ENCODE measurements at regions not wholly inside any gene's neighbourhood (a gene's known extent, or its start where the extent isn't known, plus 50 kb on each side); places are given as distances from the start of the nearest gene placed in this dataset.

- WGBS (ENCODE audit: missing lambda C conversion rate) = 3% methylated on average over 2 of the region's 2 CpGs
- POLR2A ChIA-PET = no interaction called here
- Histone ChIP-seq H3K4me2 (no peak overlapping the region), H3K4me3 (no peak overlapping the region), H3K4me1 (no peaks in the 10 kb centered on the region), H3K9me3 (no peaks in the 10 kb centered on the region; the same call in 2 of the 3 replicates), H3K27ac (no peak overlapping the region)
- DNase-seq (ENCODE audit: low read depth in 1 of 2, low spot score in 1 of 2) = no peak
- peak; percentile 23 for FAIRE-seq
- no peak for ATAC-seq
- TF ChIP-seq, protein P1, sequence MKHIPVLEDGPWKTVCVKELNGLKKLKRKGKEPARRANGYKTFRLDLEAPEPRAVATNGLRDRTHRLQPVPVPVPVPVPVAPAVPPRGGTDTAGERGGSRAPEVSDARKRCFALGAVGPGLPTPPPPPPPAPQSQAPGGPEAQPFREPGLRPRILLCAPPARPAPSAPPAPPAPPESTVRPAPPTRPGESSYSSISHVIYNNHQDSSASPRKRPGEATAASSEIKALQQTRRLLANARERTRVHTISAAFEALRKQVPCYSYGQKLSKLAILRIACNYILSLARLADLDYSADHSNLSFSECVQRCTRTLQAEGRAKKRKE (CRISPR knock-in tag; IDR thresholded peaks at IDR 0.05; ENCODE audit: low read depth) = no peak
- TF ChIP-seq, protein P2, sequence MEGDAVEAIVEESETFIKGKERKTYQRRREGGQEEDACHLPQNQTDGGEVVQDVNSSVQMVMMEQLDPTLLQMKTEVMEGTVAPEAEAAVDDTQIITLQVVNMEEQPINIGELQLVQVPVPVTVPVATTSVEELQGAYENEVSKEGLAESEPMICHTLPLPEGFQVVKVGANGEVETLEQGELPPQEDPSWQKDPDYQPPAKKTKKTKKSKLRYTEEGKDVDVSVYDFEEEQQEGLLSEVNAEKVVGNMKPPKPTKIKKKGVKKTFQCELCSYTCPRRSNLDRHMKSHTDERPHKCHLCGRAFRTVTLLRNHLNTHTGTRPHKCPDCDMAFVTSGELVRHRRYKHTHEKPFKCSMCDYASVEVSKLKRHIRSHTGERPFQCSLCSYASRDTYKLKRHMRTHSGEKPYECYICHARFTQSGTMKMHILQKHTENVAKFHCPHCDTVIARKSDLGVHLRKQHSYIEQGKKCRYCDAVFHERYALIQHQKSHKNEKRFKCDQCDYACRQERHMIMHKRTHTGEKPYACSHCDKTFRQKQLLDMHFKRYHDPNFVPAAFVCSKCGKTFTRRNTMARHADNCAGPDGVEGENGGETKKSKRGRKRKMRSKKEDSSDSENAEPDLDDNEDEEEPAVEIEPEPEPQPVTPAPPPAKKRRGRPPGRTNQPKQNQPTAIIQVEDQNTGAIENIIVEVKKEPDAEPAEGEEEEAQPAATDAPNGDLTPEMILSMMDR (IDR thresholded peaks at IDR 0.05) = no peak
- TF ChIP-seq NR3C1 (IDR thresholded peaks at IDR 0.05) (no peak), EHF (CRISPR knock-in tag; IDR thresholded peaks at IDR 0.05) (no peak), TP53 (CRISPR knock-in tag; IDR thresholded peaks at IDR 0.05) (no peak)
- TF ChIP-seq, protein P3, sequence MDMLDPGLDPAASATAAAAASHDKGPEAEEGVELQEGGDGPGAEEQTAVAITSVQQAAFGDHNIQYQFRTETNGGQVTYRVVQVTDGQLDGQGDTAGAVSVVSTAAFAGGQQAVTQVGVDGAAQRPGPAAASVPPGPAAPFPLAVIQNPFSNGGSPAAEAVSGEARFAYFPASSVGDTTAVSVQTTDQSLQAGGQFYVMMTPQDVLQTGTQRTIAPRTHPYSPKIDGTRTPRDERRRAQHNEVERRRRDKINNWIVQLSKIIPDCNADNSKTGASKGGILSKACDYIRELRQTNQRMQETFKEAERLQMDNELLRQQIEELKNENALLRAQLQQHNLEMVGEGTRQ (IDR thresholded peaks at IDR 0.05) = peak; percentile 47; the same call in 1 of the 2 replicates
- CTCF ChIA-PET = interaction anchor here (1.6 kb wide), 1 partner anchor 12 kb away, joined by 6 read pairs; no protein-coding TSS in a partner anchor
These were observed 203.1 kb upstream of the NDN start for GRCh38 chr15:23890218-23890617.

GRCh38 chr15:23897091-23897490 lies 210.0 kb upstream of the NDN start:
- no peak for TF ChIP-seq JUNB (IDR thresholded peaks at IDR 0.05)
- no peak for TF ChIP-seq CHD4 (IDR thresholded peaks at IDR 0.05; ENCODE audit: borderline replicate concordance)
- TF ChIP-seq EP300 (IDR thresholded peaks at IDR 0.05) = no peak
- no peak for TF ChIP-seq HES2 (IDR thresholded peaks at IDR 0.05)
- no peak for TF ChIP-seq KDM1A (IDR thresholded peaks at IDR 0.05; ENCODE audit: low read depth)
- no peak for TF ChIP-seq JUN (IDR thresholded peaks at IDR 0.05)
- TF ChIP-seq CBX8 (IDR thresholded peaks at IDR 0.05) = no peak
- no peak for TF ChIP-seq POLR2A (IDR thresholded peaks at IDR 0.05; ENCODE audit: low read length)
- TF ChIP-seq KDM5A (IDR thresholded peaks at IDR 0.05) = no peak
- TF ChIP-seq BHLHE40 (IDR thresholded peaks at IDR 0.05; ENCODE audit: low read depth, low read length) = no peak
- TF ChIP-seq, protein P4, sequence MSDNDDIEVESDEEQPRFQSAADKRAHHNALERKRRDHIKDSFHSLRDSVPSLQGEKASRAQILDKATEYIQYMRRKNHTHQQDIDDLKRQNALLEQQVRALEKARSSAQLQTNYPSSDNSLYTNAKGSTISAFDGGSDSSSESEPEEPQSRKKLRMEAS (IDR thresholded peaks at IDR 0.05) = no peak
- no peak for TF ChIP-seq NR3C1 (IDR thresholded peaks at IDR 0.05)
- no peak for TF ChIP-seq GATA3 (IDR thresholded peaks at IDR 0.05; ENCODE audit: borderline replicate concordance)
- no peak for TF ChIP-seq NFE2L2 (conservative IDR thresholded peaks at IDR 0.05; ENCODE audit: low read length)
- DNase-seq (ENCODE audit: low read depth in 1 of 2, low spot score in 1 of 2) = no peak

GRCh38 chr15:23897531-23897930 lies 210.4 kb upstream of the NDN start:
- FAIRE-seq (no peak), DNase-seq (ENCODE audit: low read depth in 1 of 2, low spot score in 1 of 2) (no peak), ATAC-seq (no peak)
- H3K4me1 ChIP-seq = no peaks in the 10 kb centered on the region
- 65% methylated on average over 24 of the region's 24 CpGs for WGBS (ENCODE audit: missing lambda C conversion rate)
- TF ChIP-seq CBX2 (IDR thresholded peaks at IDR 0.05; ENCODE audit: borderline replicate concordance, low read depth) (no peak), RARB (CRISPR knock-in tag; IDR thresholded peaks at IDR 0.05) (no peak), CBX8 (IDR thresholded peaks at IDR 0.05) (no peak), HOXB13 (CRISPR knock-in tag; IDR thresholded peaks at IDR 0.05; ENCODE audit: low read depth) (no peak), NPAS2 (CRISPR knock-in tag; IDR thresholded peaks at IDR 0.05; ENCODE audit: borderline replicate concordance) (no peak), CHD4 (IDR thresholded peaks at IDR 0.05; ENCODE audit: borderline replicate concordance) (no peak), SREBF2 (IDR thresholded peaks at IDR 0.05) (no peak), ZNF302 (CRISPR knock-in tag; IDR thresholded peaks at IDR 0.05) (no peak), ZSCAN20 (CRISPR knock-in tag; IDR thresholded peaks at IDR 0.05) (no peak), MAFK (IDR thresholded peaks at IDR 0.05; ENCODE audit: partially characterized antibody) (no peak), HOXA7 (CRISPR knock-in tag; IDR thresholded peaks at IDR 0.05) (no peak), PHF8 (IDR thresholded peaks at IDR 0.05; ENCODE audit: borderline replicate concordance, low read depth) (no peak), NFE2L2 (conservative IDR thresholded peaks at IDR 0.05; ENCODE audit: low read length) (no peak), POLR2A (IDR thresholded peaks at IDR 0.05; ENCODE audit: low read length) (no peak), HEYL (CRISPR knock-in tag; IDR thresholded peaks at IDR 0.05) (no peak)
- TF ChIP-seq, protein P1 (CRISPR knock-in tag; IDR thresholded peaks at IDR 0.05; ENCODE audit: low read depth) = no peak
- TF ChIP-seq, protein P5, sequence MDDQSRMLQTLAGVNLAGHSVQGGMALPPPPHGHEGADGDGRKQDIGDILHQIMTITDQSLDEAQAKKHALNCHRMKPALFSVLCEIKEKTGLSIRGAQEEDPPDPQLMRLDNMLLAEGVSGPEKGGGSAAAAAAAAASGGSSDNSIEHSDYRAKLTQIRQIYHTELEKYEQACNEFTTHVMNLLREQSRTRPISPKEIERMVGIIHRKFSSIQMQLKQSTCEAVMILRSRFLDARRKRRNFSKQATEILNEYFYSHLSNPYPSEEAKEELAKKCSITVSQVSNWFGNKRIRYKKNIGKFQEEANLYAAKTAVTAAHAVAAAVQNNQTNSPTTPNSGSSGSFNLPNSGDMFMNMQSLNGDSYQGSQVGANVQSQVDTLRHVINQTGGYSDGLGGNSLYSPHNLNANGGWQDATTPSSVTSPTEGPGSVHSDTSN (IDR thresholded peaks at IDR 0.05) = no peak
- ChIA-PET CTCF (no interaction called here), POLR2A (no interaction called here)
- H3K4me3 ChIP-seq = no peak overlapping the region
- H3K9me3 ChIP-seq = no peaks in the 10 kb centered on the region
- H3K27ac ChIP-seq = no peak overlapping the region
- H3K4me2 ChIP-seq = no peak overlapping the region

More at GRCh38 chr15:23897091-23897490, 210.0 kb upstream of the NDN start:
- ChIA-PET CTCF (no interaction called here), POLR2A (no interaction called here)
- H3K9me3 ChIP-seq = no peaks in the 10 kb centered on the region
- H3K4me1 ChIP-seq = no peaks in the 10 kb centered on the region
- no peak overlapping the region for H3K4me2 ChIP-seq
- FAIRE-seq (no peak), ATAC-seq (peak in 1 of 2 experiments; percentile 30; a peak in 1 of 6 replicates)
- H3K4me3 ChIP-seq = no peak overlapping the region
- 12% methylated on average over 6 of the region's 6 CpGs for WGBS (ENCODE audit: missing lambda C conversion rate)
- no peak overlapping the region for H3K27ac ChIP-seq
